HG03565 (cell line): ENCODE measurements at regions not wholly inside any gene's neighbourhood (a gene's known extent, or its start where the extent isn't known, plus 50 kb on each side); places are given as distances from the start of the nearest gene placed in this dataset.

ENCODE experiments used
- ATAC-seq: cut with Tn5 transposase; IDR thresholded peaks from one replicate; pipeline ENCODE4 v1.9.1; 2021; ENCODE audit warnings: mild to moderate bottlenecking, moderate library complexity; ENCODE audit not compliant: unreplicated experiment

DNA sequence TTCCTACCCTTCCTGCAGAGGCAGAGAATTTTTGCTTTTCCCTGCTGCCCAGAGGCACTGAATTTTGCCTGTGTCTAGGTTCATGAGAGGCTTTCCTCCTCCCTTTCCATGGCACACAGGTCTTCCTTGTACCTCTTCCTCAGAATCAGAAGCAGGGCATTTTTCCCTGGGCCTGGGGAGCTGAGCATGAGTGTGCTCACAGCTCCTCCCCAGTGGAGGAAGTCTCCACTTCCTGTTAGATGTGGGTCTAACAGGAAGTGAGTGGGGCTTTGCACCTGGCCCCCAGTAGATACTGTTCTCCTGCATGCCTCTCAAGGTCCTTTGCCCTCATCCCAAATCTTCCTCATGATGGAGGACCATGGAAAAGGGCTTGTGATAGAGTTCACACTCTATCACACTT lies 297.2 kb upstream of the FIGN start:
- ATAC-seq = no peak

GRCh38 chr2:164030623-164031022 lies 294.8 kb upstream of the FIGN start:
- ATAC-seq = no peak

DNA sequence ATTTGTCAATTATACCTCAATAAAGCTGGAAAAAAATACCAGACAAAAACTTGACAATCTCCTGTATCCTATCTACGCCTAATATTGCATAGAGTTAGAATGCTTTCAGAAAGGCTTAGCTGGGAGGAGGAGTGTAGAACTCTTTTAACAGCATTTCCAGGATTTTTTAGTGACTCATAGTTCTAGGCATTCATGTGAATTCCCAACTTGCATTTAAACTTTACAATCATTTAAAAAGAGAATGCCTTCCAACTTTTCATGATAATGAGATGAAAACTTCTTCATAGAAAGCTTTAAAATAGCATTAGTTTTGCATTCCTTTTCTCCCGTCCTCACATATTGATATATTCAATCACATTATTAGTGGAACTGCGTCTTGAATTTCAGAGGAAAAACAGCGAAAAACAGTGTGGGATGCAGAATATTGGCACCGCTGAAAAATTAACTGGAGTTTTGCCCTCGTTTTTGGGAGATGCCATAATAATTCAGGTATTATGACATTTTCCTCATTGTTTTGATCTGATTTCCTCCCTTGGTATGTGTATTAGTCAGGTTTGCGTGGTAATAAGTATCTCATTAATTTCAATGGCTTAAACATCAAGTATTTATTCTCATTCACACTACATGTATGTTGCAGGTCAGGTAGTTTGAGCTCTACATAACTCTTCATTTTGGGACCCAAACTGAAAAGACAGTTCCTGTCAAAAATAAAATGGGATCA lies 293.2 kb upstream of the FIGN start:
- no peak for ATAC-seq

GRCh38 chr2:164024396-164024795 lies 288.6 kb upstream of the FIGN start:
- no peak for ATAC-seq

- ATAC-seq = no peak
These were observed 288.1 kb upstream of the FIGN start for GRCh38 chr2:164023896-164024295.

DNA sequence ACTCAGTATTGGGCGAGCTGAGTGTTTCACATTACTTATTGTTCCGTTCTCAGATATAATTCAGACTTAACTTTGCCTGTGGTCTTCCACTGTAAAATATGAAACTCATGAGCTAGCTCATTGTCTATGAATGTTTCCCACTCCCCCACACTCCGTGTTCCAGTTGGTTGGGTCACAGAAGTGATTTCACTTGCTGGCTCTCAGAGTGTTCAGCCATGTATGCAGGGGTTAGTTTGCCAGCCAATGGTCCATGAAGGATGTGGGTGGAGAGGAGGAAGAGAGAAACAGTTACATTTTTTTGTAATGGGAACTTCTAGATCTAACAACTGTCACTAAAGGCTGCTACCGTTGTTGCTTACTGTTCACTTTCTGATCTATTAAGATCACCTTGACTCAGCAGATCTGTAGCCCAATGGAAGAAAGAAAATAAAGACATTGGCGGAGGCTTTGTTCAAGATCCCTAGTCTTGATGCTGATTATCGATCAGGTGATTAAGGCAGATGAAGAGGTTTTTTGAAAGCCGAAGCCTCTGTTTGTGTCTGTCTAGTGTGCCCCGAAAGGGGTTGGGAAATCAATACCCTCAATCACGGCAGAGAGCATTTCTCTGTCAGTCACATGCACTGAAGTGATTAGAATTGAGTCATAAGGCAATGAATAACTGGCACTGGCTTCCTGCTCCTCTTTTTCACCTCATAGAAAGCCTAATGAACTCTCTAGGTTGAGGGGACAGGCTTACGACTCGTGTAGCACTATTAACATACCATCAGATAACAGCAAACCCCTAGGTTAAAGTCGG lies 279.7 kb upstream of the FIGN start:
- ATAC-seq = peak; percentile 98

- no peak for ATAC-seq
These were observed 279.0 kb upstream of the FIGN start for GRCh38 chr2:164014791-164015190.

GRCh38 chr2:164014068-164014731 lies 278.4 kb upstream of the FIGN start:
- ATAC-seq = no peak

GRCh38 chr2:164012581-164012980 lies 276.8 kb upstream of the FIGN start:
- no peak for ATAC-seq

- ATAC-seq = no peak
These were observed 274.0 kb upstream of the FIGN start for GRCh38 chr2:164009756-164010337.

GRCh38 chr2:164008752-164009151 lies 272.9 kb upstream of the FIGN start:
- no peak for ATAC-seq

DNA sequence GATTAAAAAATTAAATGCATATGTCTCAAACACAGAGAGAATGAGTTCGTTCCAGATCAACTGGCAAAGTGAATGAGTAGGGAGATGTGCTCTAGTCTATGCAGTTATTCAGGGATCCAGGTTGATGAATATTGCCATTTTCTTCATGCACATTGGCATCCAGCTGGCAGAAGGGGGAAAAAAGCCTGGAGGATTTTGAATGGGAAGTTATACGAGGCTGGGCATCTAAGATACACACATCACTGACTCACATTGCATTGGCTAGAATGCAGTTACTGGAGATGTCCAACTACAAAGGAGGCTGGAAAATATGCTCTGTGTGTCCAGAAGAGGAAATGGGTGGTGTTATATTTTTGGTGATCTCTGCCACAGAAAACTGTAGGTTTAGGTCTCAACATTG lies 270.9 kb upstream of the FIGN start:
- ATAC-seq = no peak

DNA sequence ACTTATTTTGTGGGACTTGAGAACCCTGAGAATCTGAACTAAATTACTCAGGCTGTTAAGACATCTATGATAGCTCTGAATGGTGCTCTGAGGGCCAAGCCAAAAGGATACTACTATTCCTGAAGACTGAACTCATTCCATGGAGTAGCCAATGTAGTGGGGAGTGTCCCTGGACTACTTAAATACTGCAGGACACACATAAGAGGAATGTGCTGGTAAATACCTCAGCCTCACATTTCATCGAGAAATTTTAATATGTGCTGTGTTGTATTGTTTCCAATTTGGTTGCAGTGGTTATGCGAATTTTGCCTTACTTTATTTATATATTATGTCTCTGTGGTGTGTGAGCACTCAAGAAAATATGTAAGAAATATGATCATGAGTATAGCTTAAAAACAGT lies 264.4 kb upstream of the FIGN start:
- ATAC-seq = no peak

GRCh38 chr2:163997466-163997865 lies 261.7 kb upstream of the FIGN start:
- ATAC-seq = no peak

GRCh38 chr2:163990541-163990940 lies 254.7 kb upstream of the FIGN start:
- ATAC-seq = no peak

DNA sequence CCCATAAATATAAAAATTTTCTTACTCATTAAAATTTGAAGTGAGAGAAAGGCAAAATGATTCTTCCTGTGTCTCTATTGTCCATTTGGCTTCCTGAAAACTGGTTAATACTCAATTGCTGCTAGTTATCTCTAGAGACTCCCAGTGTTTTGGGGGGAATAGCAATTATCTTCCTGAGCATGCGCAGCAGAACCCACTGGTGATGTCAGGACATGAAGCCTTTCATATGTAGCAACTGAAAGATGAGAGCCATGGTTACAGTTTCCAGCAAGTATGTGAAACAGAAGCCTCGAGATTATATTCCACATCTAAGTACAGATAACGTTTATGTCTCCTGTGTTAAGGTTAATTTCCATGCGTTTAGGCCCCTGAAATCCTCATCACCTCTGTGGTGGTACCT lies 254.3 kb upstream of the FIGN start:
- ATAC-seq = no peak

GRCh38 chr2:163987175-163987940 lies 251.6 kb upstream of the FIGN start:
- ATAC-seq = no peak

GRCh38 chr2:163984986-163985385 lies 249.2 kb upstream of the FIGN start:
- no peak for ATAC-seq

GRCh38 chr2:163983911-163984310 lies 248.1 kb upstream of the FIGN start:
- ATAC-seq = no peak

- no peak for ATAC-seq
These were observed 247.1 kb upstream of the FIGN start for GRCh38 chr2:163982938-163983337.

- ATAC-seq = no peak
These were observed 239.0 kb upstream of the FIGN start for GRCh38 chr2:163974766-163975165.
